HepG2 (cell line): ENCODE measurements at regions not wholly inside any gene's neighbourhood (a gene's known extent, or its start where the extent isn't known, plus 50 kb on each side); places are given as distances from the start of the nearest gene placed in this dataset.

Experiments used
- CREM ChIP-seq, 2 experiments: sonication (generic) in 1 of 2; formaldehyde crosslinking in 1 of 2; IDR thresholded peaks; 2 replicates each; pipeline versions ENCODE4 v1.4.0 to v1.6.1; 2016 to 2020; ENCODE audit warnings: antibody characterized with exemption in 1 of 2, mild to moderate bottlenecking in 1 of 2, missing genetic modification reagents in 1 of 2
- CTCF ChIP-seq: sonication (generic); formaldehyde crosslinking; IDR thresholded peaks from 2 replicates; pipeline ENCODE4 v1.5.0; 2020; ENCODE audit warnings: mild to moderate bottlenecking, missing genetic modification reagents, moderate library complexity
- ETV5 ChIP-seq: IDR thresholded peaks from 2 replicates; pipeline ENCODE4 v1.6.1; 2018; ENCODE audit warnings: missing biosample characterization, missing genetic modification reagents, inconsistent platforms, borderline replicate concordance
- GTF2F1 ChIP-seq: fragments of 150-350 bp; IDR thresholded peaks from 2 replicates; pipeline ENCODE4 v1.6.1; 2014; ENCODE audit warnings: low read length
- POLR2A ChIP-seq, 2 experiments: IDR thresholded peaks; 2 replicates each; pipeline ENCODE4 v1.6.1; 2011; ENCODE audit warnings: low read depth in 2 of 2, low read length in 2 of 2, mild to moderate bottlenecking in 1 of 2, moderate library complexity in 1 of 2; ENCODE audit not compliant: insufficient read depth in 1 of 2
- RAD21 ChIP-seq: fragments of 450-650 bp; formaldehyde crosslinking; IDR thresholded peaks from 2 replicates; pipeline ENCODE4 v1.5.0; 2020; ENCODE audit warnings: mild to moderate bottlenecking
- SMYD3 ChIP-seq: sonication (generic); formaldehyde crosslinking; IDR thresholded peaks from 2 replicates; pipeline ENCODE4 v1.8.1; 2023; ENCODE audit warnings: mild to moderate bottlenecking, missing genetic modification reagents
- TCF12 ChIP-seq, 2 experiments: fragments of 450-650 bp in 1 of 2; sonication (generic) in 1 of 2; formaldehyde crosslinking in 1 of 2; IDR thresholded peaks; 2 replicates each; pipeline versions ENCODE4 v1.6.1 to v1.8.0; 2017 to 2022; ENCODE audit warnings: antibody characterized with exemption in 1 of 2, mild to moderate bottlenecking in 1 of 2, missing genetic modification reagents in 1 of 2, moderate library complexity in 1 of 2
- TCF7 ChIP-seq: sonication (generic); IDR thresholded peaks from 2 replicates; pipeline ENCODE4 v1.6.1; 2016; ENCODE audit warnings: antibody characterized with exemption, low read depth
- ZNF256 ChIP-seq: sonication (generic); formaldehyde crosslinking; conservative IDR thresholded peaks from 2 replicates; pipeline ENCODE4 v1.4.0; 2020; ENCODE audit warnings: missing genetic modification reagents
- ZNF629 ChIP-seq: sonication (generic); formaldehyde crosslinking; conservative IDR thresholded peaks from 2 replicates; pipeline ENCODE4 v1.5.0; 2020; ENCODE audit warnings: missing genetic modification reagents
- ZNF670 ChIP-seq: sonication (generic); formaldehyde crosslinking; IDR thresholded peaks from 2 replicates; pipeline ENCODE4 v1.8.0; 2022; ENCODE audit warnings: mild to moderate bottlenecking, missing genetic modification reagents, borderline replicate concordance

DNA sequence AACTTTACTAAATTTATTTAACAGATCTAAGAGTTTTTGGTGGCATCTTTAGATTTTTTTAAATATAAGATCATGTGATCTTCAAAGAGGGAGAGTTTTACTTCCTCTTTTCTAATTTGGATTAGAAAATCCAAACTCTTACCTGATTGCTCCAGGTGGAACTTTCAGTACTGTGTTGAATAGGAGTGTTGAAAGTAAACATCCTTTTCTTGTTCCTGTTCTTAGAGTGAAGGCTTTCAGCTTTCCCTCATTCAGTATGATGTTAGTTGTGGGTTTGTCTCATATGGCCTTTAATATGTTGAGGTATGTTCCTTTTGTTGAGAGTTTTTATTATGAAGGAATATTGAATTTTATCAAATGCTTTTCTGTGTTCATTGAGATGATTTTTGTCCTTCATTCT is 650.0 kb upstream of the SGCD start:
- TF ChIP-seq TCF12 (IDR thresholded peaks at IDR 0.05) (no peak), TCF12 (CRISPR knock-in tag; IDR thresholded peaks at IDR 0.05) (no peak), ZNF629 (no peak), CTCF (CRISPR knock-in tag) (no peak), ZNF256 (CRISPR knock-in tag) (no peak), POLR2A (IDR thresholded peaks at IDR 0.05; ENCODE audit: insufficient read depth in 1 of 2, low read depth in 2 of 2, low read length in 2 of 2) (no peak), ETV5 (CRISPR knock-in tag) (no peak), SMYD3 (CRISPR knock-in tag) (no peak), RAD21 (CRISPR knock-in tag) (no peak), GTF2F1 (no peak), CREM (IDR thresholded peaks at IDR 0.05) (no peak), CREM (CRISPR knock-in tag; IDR thresholded peaks at IDR 0.05) (no peak), ZNF670 (no peak), TCF7 (no peak)
